Panc1 (cell line): ENCODE measurements at regions not wholly inside any gene's neighbourhood (a gene's known extent, or its start where the extent isn't known, plus 50 kb on each side); places are given as distances from the start of the nearest gene placed in this dataset.
"Not testable (repeated sequence)": the region's sequence is repeated elsewhere in the genome, so short reads cannot be mapped to it uniquely, and the experiment has no call there.

Experiments used
- ATAC-seq: fragments of 200-7000 bp; cut with Tn5 transposase; 2 replicates; pipeline ENCODE4 v1.9.1; 2020; ENCODE audit warnings: mild to moderate bottlenecking, moderate library complexity
- BruUV-seq: library from RNA; stranded (reverse); fragments of 400-500 nt; replicated peaks from 2 replicates; lab custom pipeline; 2021; lab: Mats Ljungman, UMichigan
- CTCF ChIA-PET: fragments of 300-600 bp; sonication (Branson Sonifier 250); formaldehyde crosslinking; loops from one replicate; lab custom pipeline; 2022; ENCODE audit warnings: antibody characterized with exemption; lab: Charles Lee
- POLR2A ChIA-PET: fragments of 300-600 bp; sonication (Branson Sonifier 250); formaldehyde crosslinking; loops from one replicate; lab custom pipeline; 2022; ENCODE audit warnings: antibody characterized with exemption; lab: Charles Lee
- DNase-seq: peaks from one replicate; pipeline ENCODE4 v3.0.0-alpha.2; 2010; ENCODE audit warnings: low read depth, low spot score
- H3K27ac ChIP-seq: 2 replicates; pipeline ENCODE4 v1.5.1; 2011; ENCODE audit warnings: mild to moderate bottlenecking, low read length, inconsistent platforms
- H3K27me3 ChIP-seq: fragments of 200-500 bp; sonication (Bioruptor generic); 2 replicates; pipeline ENCODE4 v1.6.0; 2014; ENCODE audit warnings: low read length, inconsistent platforms; ENCODE audit not compliant: control insufficient read depth, insufficient read depth
- H3K36me3 ChIP-seq: fragments of 200-500 bp; sonication (Bioruptor generic); 2 replicates; pipeline ENCODE4 v1.5.1; 2014; ENCODE audit warnings: inconsistent platforms, mild to moderate bottlenecking, low read length, moderate library complexity; ENCODE audit not compliant: control insufficient read depth, insufficient read depth
- H3K4me1 ChIP-seq: 2 replicates; pipeline ENCODE4 v1.5.1; 2011; ENCODE audit warnings: inconsistent platforms, mild to moderate bottlenecking, low read length, moderate library complexity; ENCODE audit not compliant: control insufficient read depth, insufficient read depth
- H3K4me3 ChIP-seq, 2 experiments: 2 replicates each; pipeline ENCODE4 v1.5.1; 2011 to 2012; ENCODE audit warnings: low read depth in 2 of 2, low read length in 2 of 2, mild to moderate bottlenecking in 2 of 2, inconsistent platforms in 1 of 2, moderate library complexity in 1 of 2
- H3K9me3 ChIP-seq: fragments of 200-500 bp; sonication (Bioruptor generic); 2 replicates; pipeline ENCODE4 v1.5.1; 2014; ENCODE audit warnings: low read depth, mild to moderate bottlenecking, inconsistent platforms, low read length, moderate library complexity; ENCODE audit not compliant: control insufficient read depth, insufficient read depth
- in situ Hi-C: cut with HindIII; loops from 2 replicates; pipeline ENCODE4 v1.10.0; 2016; ENCODE audit warnings: low sequenced_read_pairs, low pct_unique_long_range_greater_than_20kb
- intact Hi-C: fragments of 100-400 bp; cut with micrococcal nuclease; formaldehyde crosslinking; loops from one replicate; pipeline ENCODE4 v1.10.0; 2022; ENCODE audit not compliant: unreplicated experiment

GRCh38 chr9:61953108-61953507 is 763.3 kb downstream of the SPATA31A7 start:
- DNase-seq, H3K9me3 ChIP-seq, H3K27ac ChIP-seq, H3K4me1 ChIP-seq, intact Hi-C loops, CTCF ChIA-PET, H3K27me3 ChIP-seq, H3K36me3 ChIP-seq, ATAC-seq, in situ Hi-C loops, BruUV-seq, POLR2A ChIA-PET, H3K4me3 ChIP-seq: not testable (repeated sequence)

DNA sequence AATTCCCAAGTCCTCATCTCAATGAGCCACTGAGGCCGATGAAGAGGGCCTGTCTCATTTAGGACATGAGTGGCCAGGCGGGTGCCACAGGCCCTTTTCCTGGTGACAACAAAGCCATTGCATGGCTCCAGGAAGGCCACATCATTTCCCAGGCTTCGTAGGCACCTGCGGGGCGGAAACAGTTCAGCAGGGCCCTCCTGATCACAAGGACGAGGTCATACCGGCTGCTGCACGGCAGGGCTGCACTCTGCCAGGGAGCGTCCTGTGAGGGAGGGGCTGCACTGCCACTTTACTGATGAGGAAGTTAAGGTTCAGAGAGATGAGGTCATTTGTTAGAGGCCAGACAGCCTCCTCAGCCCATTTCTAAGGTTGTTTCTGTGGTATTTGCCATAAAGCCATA is 781.8 kb downstream of the SPATA31A7 start:
- intact Hi-C loops, H3K27ac ChIP-seq, ATAC-seq, CTCF ChIA-PET, in situ Hi-C loops, POLR2A ChIA-PET, DNase-seq, H3K9me3 ChIP-seq, H3K27me3 ChIP-seq, H3K36me3 ChIP-seq, BruUV-seq, H3K4me1 ChIP-seq, H3K4me3 ChIP-seq: not testable (repeated sequence)

DNA sequence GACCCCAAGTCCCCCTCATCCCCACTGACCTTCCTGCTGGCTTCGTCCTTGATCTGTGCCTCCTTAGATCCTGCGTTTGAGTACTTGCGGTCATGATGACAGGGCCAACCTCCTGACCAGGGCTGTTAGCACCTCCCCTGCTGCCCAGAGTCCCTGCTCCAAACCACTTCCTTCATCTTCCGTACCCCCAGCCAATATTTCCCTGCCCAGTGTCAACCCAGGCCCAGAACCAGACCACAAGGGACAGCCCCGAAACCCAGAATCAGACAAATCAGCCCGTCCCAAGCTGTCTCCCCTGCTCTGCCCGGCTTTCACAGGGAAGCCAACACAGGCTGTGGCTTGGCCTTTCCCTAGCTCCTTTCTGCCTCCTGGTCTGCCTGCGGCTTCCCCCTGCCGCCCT is 784.7 kb downstream of the SPATA31A7 start:
- H3K4me3 ChIP-seq, POLR2A ChIA-PET, in situ Hi-C loops, ATAC-seq, H3K27ac ChIP-seq, BruUV-seq, H3K27me3 ChIP-seq, H3K9me3 ChIP-seq, intact Hi-C loops, DNase-seq, H3K36me3 ChIP-seq, H3K4me1 ChIP-seq, CTCF ChIA-PET: not testable (repeated sequence)

DNA sequence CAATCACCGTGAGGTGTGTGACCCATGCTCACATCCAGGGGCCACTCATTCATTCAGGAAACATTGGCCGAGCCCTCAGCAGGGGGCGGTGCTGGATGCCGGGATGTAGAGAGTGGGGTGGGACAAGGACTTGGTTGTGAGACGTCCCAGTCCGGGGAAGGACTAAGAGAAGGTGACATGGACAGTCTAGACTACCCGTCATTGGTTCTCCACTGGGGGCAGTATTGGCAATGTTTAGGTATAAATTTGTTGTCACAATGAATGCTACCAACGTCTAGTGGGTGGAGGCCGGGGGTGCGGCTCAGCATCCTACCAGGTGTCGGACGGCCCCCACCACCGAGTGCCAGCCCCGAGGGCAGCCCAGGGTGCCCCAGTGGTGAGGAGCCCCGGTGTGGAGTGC is 786.5 kb downstream of the SPATA31A7 start:
- H3K4me1 ChIP-seq, H3K4me3 ChIP-seq, H3K36me3 ChIP-seq, in situ Hi-C loops, CTCF ChIA-PET, intact Hi-C loops, ATAC-seq, H3K9me3 ChIP-seq, DNase-seq, H3K27me3 ChIP-seq, POLR2A ChIA-PET, H3K27ac ChIP-seq, BruUV-seq: not testable (repeated sequence)

- DNase-seq, H3K27me3 ChIP-seq, H3K4me1 ChIP-seq, in situ Hi-C loops, H3K27ac ChIP-seq, POLR2A ChIA-PET, H3K4me3 ChIP-seq, H3K36me3 ChIP-seq, ATAC-seq, BruUV-seq, intact Hi-C loops, H3K9me3 ChIP-seq, CTCF ChIA-PET: not testable (repeated sequence)
Observed at GRCh38 chr9:61982727-61983126, 792.9 kb downstream of the SPATA31A7 start.

DNA sequence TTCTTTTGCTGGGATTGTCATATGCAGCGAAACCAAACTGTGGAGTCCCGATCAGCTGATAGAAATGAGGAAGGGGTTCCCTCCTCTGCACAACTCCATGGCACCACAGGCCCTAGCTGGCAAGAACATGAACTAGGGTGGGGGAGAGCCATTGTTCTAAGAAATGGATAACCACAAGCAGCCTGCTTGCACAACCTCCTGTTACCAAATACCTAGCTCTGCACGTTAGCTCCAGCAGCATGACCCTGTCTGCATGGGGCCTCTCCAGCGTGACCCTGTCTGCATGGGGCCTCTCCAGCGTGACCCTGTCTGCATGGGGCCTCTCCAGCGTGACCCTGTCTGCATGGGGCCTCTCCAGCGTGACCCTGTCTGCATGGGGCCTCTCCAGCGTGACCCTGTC is 793.6 kb downstream of the SPATA31A7 start:
- H3K4me3 ChIP-seq, H3K27me3 ChIP-seq, intact Hi-C loops, in situ Hi-C loops, DNase-seq, H3K36me3 ChIP-seq, H3K4me1 ChIP-seq, H3K27ac ChIP-seq, H3K9me3 ChIP-seq, POLR2A ChIA-PET, BruUV-seq, CTCF ChIA-PET, ATAC-seq: not testable (repeated sequence)

GRCh38 chr9:61983954-61984353 is 794.1 kb downstream of the SPATA31A7 start:
- CTCF ChIA-PET, H3K27ac ChIP-seq, POLR2A ChIA-PET, DNase-seq, ATAC-seq, H3K4me3 ChIP-seq, in situ Hi-C loops, H3K36me3 ChIP-seq, BruUV-seq, H3K27me3 ChIP-seq, H3K4me1 ChIP-seq, intact Hi-C loops, H3K9me3 ChIP-seq: not testable (repeated sequence)

DNA sequence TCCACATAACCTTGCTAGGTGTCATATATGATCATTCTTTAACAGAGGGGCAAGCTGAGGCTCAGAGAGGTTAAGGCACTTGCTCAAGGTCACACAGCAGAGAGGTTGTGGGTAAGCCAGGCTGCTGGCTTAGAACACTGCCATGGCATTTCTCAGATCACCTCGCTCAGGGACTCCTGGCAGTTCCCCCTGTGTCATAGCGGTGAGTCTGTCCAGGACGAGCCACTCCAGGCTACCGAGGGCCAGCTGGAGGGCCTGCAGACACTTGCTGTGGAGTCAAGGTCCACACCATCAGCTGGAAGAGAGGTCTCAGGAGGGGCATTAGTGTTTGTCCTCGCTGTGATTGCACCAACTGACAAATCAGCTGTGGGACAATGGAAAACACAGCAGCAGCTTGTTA is 794.7 kb downstream of the SPATA31A7 start:
- H3K36me3 ChIP-seq, H3K27ac ChIP-seq, CTCF ChIA-PET, H3K27me3 ChIP-seq, BruUV-seq, intact Hi-C loops, in situ Hi-C loops, H3K9me3 ChIP-seq, H3K4me1 ChIP-seq, DNase-seq, H3K4me3 ChIP-seq, ATAC-seq, POLR2A ChIA-PET: not testable (repeated sequence)
